Thyroid gland (tissue), 4 donors: ENCODE measurements at regions not wholly inside any gene's neighbourhood (a gene's known extent, or its start where the extent isn't known, plus 50 kb on each side); places are given as distances from the start of the nearest gene placed in this dataset.
"Not testable (repeated sequence)": the region's sequence is repeated elsewhere in the genome, so short reads cannot be mapped to it uniquely, and the experiment has no call there.

ENCODE experiments used
- DNase-seq, 2 donors: peaks; one replicate each; pipeline ENCODE4 v3.0.0-alpha.2; 2019
- H3K27ac ChIP-seq, 3 donors: fragments of 200-600 bp; sonication (generic); 1 replicate in 2 of 3; 2 replicates in 1 of 3; pipeline ENCODE4 v1.5.1; 2016 to 2019; ENCODE audit warnings: mild to moderate bottlenecking in 1 of 3, moderate library complexity in 1 of 3
- H3K27me3 ChIP-seq: fragments of 200-600 bp; sonication (generic); one replicate; pipeline ENCODE4 v1.5.1; 2019
- H3K36me3 ChIP-seq, 2 donors: fragments of 200-600 bp; sonication (generic); one replicate each; pipeline ENCODE4 v1.5.1; 2016 to 2019
- H3K4me1 ChIP-seq, 2 donors: fragments of 200-600 bp; sonication (generic); one replicate each; pipeline ENCODE4 v1.5.1; 2017 to 2019
- H3K4me3 ChIP-seq, 3 donors: fragments of 200-600 bp; sonication (generic); replicated peaks in 1 of 3; 1 replicate in 2 of 3; 2 replicates in 1 of 3; pipeline ENCODE4 v1.5.1; 2016; ENCODE audit warnings: mild to moderate bottlenecking in 1 of 3
- H3K9me3 ChIP-seq: fragments of 200-600 bp; sonication (generic); one replicate; pipeline ENCODE4 v1.5.1; 2017
- POLR2A ChIP-seq, 2 donors: fragments of 450-650 bp; IDR thresholded peaks; one replicate each; pipeline ENCODE4 v1.6.1; 2017; ENCODE audit warnings: antibody characterized with exemption in 2 of 2, mild to moderate bottlenecking in 2 of 2, moderate library complexity in 1 of 2
- WGBS, 2 donors: methylation state at CpG; one replicate each; pipeline ENCODE4 v1.1.5; 2017; 5-methylcytosine and 5-hydroxymethylcytosine counted together
- intact Hi-C: fragments of 100-400 bp; cut with DNase I; formaldehyde crosslinking; loops from one replicate; pipeline ENCODE4 v1.15.1; 2023
- TF ChIP-seq, protein P1 (sequence below), 6 experiments: fragments of 200-600 bp in 3 of 6; fragments of 450-650 bp in 3 of 6; sonication (generic) in 3 of 6; IDR thresholded peaks; one replicate each; pipeline ENCODE4 v1.5.1; 2016 to 2019; ENCODE audit warnings: antibody characterized with exemption in 6 of 6, mild to moderate bottlenecking in 2 of 6, inconsistent platforms in 1 of 6, moderate library complexity in 1 of 6

DNA sequence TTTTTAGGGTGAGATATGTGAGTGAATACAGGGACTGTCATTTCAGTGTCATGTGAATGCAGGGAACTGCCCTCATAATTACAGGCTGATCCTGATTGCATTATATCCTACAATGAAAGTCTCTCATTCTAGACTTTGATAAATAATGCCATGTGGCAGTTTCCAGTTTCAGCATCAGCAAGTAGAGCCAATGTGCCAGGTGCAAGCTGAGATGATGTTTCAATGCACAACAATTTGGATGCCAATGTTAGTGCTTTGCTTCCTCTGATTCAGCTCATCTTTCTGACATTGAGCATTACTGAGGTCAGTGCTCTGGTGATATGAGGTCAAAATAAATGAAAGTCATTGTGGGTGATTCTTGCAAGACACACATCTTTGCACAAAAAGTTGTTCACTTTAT is 63.7 kb upstream of the TFPI start:
- intact Hi-C loops = no loop called here
- Histone ChIP-seq H3K4me1 (peaks cover 12 to 20% of the 10 kb centered on the region in 2 donors), H3K27ac (no peak overlapping the region), H3K4me3 (no peak overlapping the region), H3K36me3 (no peaks in the 10 kb centered on the region), H3K9me3 (no peaks in the 10 kb centered on the region), H3K27me3 (no peaks in the 10 kb centered on the region)
- no peak for TF ChIP-seq POLR2A (IDR thresholded peaks at IDR 0.05)
- TF ChIP-seq, protein P1, sequence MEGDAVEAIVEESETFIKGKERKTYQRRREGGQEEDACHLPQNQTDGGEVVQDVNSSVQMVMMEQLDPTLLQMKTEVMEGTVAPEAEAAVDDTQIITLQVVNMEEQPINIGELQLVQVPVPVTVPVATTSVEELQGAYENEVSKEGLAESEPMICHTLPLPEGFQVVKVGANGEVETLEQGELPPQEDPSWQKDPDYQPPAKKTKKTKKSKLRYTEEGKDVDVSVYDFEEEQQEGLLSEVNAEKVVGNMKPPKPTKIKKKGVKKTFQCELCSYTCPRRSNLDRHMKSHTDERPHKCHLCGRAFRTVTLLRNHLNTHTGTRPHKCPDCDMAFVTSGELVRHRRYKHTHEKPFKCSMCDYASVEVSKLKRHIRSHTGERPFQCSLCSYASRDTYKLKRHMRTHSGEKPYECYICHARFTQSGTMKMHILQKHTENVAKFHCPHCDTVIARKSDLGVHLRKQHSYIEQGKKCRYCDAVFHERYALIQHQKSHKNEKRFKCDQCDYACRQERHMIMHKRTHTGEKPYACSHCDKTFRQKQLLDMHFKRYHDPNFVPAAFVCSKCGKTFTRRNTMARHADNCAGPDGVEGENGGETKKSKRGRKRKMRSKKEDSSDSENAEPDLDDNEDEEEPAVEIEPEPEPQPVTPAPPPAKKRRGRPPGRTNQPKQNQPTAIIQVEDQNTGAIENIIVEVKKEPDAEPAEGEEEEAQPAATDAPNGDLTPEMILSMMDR (IDR thresholded peaks at IDR 0.05) = no peak
- DNase-seq = no peak

DNA sequence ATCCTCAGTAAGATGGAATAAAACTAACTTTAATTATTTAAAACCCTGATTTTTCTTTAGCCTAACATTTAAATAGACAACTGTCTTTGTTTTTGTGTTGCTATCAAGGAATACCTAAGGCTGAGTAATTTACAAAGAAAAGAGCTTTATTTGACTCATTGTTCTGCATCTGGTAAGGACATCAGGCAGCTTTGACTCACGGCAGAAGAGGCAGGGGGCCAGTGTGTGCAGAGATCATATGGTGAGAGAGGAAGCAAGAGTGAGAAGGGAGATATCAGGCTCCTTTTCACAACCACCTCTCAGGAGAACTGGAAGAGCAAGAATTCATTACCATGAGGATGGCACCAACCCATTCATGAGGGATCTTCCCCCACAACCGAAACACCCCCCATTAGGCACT is 64.6 kb upstream of the TFPI start:
- peaks cover 12 to 20% of the 10 kb centered on the region in 2 donors for H3K4me1 ChIP-seq
- intact Hi-C loops = no loop called here
- no peaks in the 10 kb centered on the region for H3K27me3 ChIP-seq
- DNase-seq = no peak
- H3K36me3 ChIP-seq = no peaks in the 10 kb centered on the region
- TF ChIP-seq, protein P1 (IDR thresholded peaks at IDR 0.05) = no peak
- TF ChIP-seq POLR2A (IDR thresholded peaks at IDR 0.05) = no peak
- no peak overlapping the region for H3K27ac ChIP-seq
- WGBS, 2 donors = 69 to 85% methylated on average over 2 of the region's 2 CpGs
- no peaks in the 10 kb centered on the region for H3K9me3 ChIP-seq
- H3K4me3 ChIP-seq = no peak overlapping the region

DNA sequence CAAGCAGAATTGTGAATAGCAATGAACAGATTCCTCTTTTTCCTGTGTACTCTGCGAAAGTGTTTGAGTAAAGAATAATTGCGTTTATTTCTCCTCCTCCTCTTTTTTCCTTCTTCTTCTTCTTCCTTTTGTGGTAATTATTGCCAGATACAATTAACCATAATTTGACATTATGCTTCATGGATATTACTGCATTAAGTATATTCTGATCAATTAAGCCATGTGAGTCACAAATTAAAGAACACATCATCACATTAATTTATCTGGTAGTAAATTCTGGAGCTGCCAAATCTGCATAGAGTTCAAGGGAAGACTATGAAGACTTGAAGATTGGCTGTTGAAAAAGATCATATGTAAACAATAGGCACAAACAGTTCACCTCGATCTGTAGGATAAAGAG is 72.9 kb upstream of the TFPI start:
- H3K36me3 ChIP-seq = no peaks in the 10 kb centered on the region
- no peak overlapping the region for H3K27ac ChIP-seq
- no peaks in the 10 kb centered on the region for H3K9me3 ChIP-seq
- no peaks in the 10 kb centered on the region for H3K27me3 ChIP-seq
- WGBS, 2 donors = 83 to 89% methylated on average over 3 of the region's 3 CpGs
- no peaks in the 10 kb centered on the region for H3K4me1 ChIP-seq
- no peak for TF ChIP-seq POLR2A (IDR thresholded peaks at IDR 0.05)
- TF ChIP-seq, protein P1 (IDR thresholded peaks at IDR 0.05) = no peak
- no peak overlapping the region for H3K4me3 ChIP-seq
- no peak for DNase-seq
- intact Hi-C loops = no loop called here

DNA sequence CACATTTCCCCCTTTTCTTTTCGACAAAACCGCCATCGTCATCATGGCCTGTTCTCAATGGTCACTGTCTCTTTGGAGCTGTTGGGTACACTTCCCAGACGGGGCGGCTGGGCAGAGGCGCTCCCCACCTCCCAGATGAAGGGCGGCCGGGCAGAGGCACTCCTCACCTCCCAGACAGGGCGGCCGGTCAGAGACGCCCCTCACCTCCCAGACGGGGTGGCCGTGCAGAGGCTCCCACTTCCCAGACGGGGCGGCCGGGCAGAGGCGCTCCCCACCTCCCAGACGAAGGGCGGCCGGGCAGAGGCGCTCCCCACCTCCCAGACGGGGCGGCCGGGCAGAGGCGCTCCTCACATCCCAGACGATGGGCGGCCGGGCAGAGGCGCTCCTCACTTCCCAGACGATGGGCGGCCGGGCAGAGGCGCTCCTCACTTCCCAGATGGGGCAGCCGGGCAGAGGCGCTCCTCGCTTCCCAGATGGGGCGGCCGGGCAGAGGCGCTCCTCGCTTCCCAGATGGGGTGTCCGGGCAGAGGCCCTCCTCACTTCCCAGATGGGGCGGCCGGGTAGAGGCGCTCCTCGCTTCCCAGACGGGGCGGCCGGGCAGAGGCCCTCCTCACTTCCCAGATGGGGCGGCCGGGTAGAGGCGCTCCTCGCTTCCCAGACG is 82.6 kb upstream of the TFPI start:
- H3K9me3 ChIP-seq, H3K27me3 ChIP-seq, H3K4me3 ChIP-seq, intact Hi-C loops, DNase-seq, H3K27ac ChIP-seq, H3K4me1 ChIP-seq, H3K36me3 ChIP-seq: not testable (repeated sequence)
- WGBS, 2 donors = 94 to 95% methylated on average over 25 to 28 of the region's 53 CpGs

DNA sequence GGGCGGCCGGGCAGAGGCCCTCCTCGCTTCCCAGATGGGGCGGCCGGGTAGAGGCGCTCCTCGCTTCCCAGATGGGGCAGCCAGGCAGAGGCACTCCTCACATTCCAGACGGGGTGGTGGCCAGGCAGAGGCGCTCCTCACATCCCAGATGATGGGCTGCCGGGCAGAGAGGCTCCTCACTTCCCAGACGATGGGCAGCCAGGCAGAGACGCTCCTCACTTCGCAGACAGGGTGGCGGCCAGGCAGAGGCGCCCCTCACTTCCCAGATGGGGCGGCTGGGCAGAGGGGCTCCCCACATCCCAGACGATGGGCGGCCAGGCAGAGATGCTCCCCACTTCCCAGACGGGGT is 83.1 kb upstream of the TFPI start:
- H3K36me3 ChIP-seq, H3K9me3 ChIP-seq, H3K4me3 ChIP-seq, H3K27me3 ChIP-seq, H3K4me1 ChIP-seq, H3K27ac ChIP-seq, intact Hi-C loops, DNase-seq: not testable (repeated sequence)
- 100% methylated on average over 13 of the region's 19 CpGs; no CpG with 5 or more reads in 1 of the 2 donors for WGBS, 2 donors

DNA sequence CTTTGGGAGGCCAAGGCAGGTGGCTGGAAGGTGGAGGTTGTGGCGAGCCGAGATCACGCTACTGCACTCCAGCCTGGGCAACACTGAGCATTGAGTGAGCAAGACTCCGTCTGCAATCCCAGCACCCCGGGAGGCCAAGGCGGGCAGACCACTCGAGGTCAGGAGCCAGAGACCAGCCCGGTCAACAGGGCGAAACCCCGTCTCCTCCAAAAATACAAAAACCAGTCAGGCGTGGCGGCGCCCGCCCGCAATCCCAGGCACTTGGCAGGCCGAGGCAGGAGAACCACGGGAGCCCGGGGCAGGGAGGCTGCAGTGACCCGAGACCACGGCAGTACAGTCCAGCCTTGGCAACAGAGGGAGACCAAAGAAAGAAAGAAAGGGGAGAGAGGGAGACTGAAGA is 83.5 kb upstream of the TFPI start:
- H3K36me3 ChIP-seq, DNase-seq, H3K4me3 ChIP-seq, intact Hi-C loops, H3K4me1 ChIP-seq, H3K27me3 ChIP-seq, H3K9me3 ChIP-seq, H3K27ac ChIP-seq: not testable (repeated sequence)
- WGBS, 2 donors = 87 to 93% methylated on average over 14 to 20 of the region's 20 CpGs

DNA sequence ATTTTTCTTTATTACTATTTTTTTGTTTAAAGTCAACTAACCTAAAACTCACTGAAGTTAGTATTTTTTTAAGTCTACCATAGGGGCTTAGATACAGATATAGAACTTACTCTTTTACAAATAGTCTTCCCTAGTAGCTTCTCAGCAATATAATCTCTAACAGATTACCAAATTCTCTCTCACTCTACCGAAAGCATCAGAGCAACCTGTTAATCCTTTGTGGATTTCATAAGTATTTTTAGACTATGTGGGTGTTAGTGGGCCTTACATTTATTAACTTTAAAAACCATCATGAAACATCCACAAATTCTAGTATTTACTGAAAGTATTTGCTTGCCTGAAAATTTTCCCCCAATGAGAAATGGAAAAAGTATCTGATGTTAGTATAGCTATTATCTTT is 84.6 kb upstream of the TFPI start:
- Histone ChIP-seq H3K4me3 (no peak overlapping the region), H3K27me3 (no peaks in the 10 kb centered on the region), H3K4me1 (no peaks in the 10 kb centered on the region), H3K9me3 (no peaks in the 10 kb centered on the region), H3K36me3 (no peaks in the 10 kb centered on the region), H3K27ac (no peak overlapping the region)
- 86 to 98% methylated on average over 1 of the region's 1 CpG for WGBS, 2 donors
- intact Hi-C loops = no loop called here
- TF ChIP-seq, protein P1 (IDR thresholded peaks at IDR 0.05) = no peak
- no peak for TF ChIP-seq POLR2A (IDR thresholded peaks at IDR 0.05)
- DNase-seq = no peak
